Cardiac muscle cell (in vitro differentiated cells and primary cell): ENCODE measurements at regions not wholly inside any gene's neighbourhood (a gene's known extent, or its start where the extent isn't known, plus 50 kb on each side); places are given as distances from the start of the nearest gene placed in this dataset.

Source experiments
- DNase-seq, 2 donors: peaks; one replicate each; pipeline versions ENCODE4 v3.0.0 to v3.0.0-alpha.2; 2010 to 2017; ENCODE audit warnings: low read depth in 1 of 2, low spot score in 1 of 2
- H3K27ac ChIP-seq: fragments of 200-600 bp; sonication (generic); 2 replicates; pipeline ENCODE4 v1.5.1; 2016
- H3K27me3 ChIP-seq: fragments of 200-600 bp; sonication (generic); 2 replicates; pipeline ENCODE4 v1.6.0; 2016; ENCODE audit warnings: control low read depth
- H3K36me3 ChIP-seq: fragments of 200-600 bp; sonication (generic); 2 replicates; pipeline ENCODE4 v1.5.1; 2016; ENCODE audit warnings: control low read depth
- H3K4me1 ChIP-seq: fragments of 200-600 bp; sonication (generic); 2 replicates; pipeline ENCODE4 v1.8.1; 2017; ENCODE audit warnings: low read depth, mild to moderate bottlenecking, mixed run types
- H3K4me3 ChIP-seq: fragments of 200-600 bp; sonication (generic); 2 replicates; pipeline ENCODE4 v1.5.1; 2016; ENCODE audit warnings: mild to moderate bottlenecking
- H3K9me3 ChIP-seq: fragments of 200-600 bp; sonication (generic); 2 replicates; pipeline ENCODE4 v1.5.1; 2017; ENCODE audit warnings: low read depth, mild to moderate bottlenecking, control low read depth
- TF ChIP-seq, protein P1 (sequence below): IDR thresholded peaks from 2 replicates; pipeline ENCODE4 v1.5.1; 2012; ENCODE audit warnings: low read depth, mild to moderate bottlenecking, low read length

DNA sequence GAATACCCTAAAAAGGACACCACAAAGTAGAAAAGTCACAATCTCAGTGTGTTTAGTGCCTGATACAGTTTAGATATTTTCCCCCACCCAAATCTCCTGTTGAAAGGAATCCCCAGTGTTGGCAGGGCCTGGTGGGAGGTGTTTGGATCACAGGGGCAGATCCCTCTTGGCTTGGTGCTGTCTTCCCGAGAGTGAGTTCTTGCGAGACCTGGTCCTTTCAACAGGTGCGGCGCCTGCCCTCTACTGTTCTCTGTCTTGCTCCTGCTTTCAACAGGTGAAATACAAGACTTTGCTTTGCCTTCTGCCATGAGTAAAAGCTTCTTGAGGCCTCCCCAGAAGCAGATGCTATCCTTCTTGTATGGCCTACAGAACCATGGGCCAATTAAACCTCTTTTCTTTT is 534.3 kb upstream of the NRSN1 start:
- Histone ChIP-seq H3K9me3 (no peaks in the 10 kb centered on the region), H3K4me3 (no peak overlapping the region), H3K27ac (no peak overlapping the region), H3K36me3 (no peaks in the 10 kb centered on the region), H3K27me3 (no peaks in the 10 kb centered on the region), H3K4me1 (no peaks in the 10 kb centered on the region)
- TF ChIP-seq, protein P1, sequence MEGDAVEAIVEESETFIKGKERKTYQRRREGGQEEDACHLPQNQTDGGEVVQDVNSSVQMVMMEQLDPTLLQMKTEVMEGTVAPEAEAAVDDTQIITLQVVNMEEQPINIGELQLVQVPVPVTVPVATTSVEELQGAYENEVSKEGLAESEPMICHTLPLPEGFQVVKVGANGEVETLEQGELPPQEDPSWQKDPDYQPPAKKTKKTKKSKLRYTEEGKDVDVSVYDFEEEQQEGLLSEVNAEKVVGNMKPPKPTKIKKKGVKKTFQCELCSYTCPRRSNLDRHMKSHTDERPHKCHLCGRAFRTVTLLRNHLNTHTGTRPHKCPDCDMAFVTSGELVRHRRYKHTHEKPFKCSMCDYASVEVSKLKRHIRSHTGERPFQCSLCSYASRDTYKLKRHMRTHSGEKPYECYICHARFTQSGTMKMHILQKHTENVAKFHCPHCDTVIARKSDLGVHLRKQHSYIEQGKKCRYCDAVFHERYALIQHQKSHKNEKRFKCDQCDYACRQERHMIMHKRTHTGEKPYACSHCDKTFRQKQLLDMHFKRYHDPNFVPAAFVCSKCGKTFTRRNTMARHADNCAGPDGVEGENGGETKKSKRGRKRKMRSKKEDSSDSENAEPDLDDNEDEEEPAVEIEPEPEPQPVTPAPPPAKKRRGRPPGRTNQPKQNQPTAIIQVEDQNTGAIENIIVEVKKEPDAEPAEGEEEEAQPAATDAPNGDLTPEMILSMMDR: no peak
- DNase-seq: no peak

DNA sequence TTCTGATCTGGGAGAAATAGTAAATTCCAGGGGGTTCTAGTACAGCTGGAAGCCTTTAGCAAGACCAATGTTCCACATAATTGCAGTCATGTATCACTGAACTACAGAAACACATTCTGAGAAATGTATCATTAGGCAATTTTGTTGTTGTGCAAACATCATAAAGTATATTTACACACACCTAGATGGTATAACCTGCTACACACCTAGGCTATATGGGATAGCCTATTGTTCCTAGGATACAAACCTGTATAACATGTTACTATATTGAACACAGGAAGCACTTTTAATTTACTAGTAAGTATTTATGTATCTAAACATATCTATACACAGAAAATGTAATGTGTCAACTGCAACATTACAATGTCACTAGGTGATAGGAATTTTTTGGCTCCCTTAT is 525.9 kb upstream of the NRSN1 start:
- no peak for DNase-seq
- H3K36me3 ChIP-seq: no peaks in the 10 kb centered on the region
- no peaks in the 10 kb centered on the region for H3K4me1 ChIP-seq
- H3K4me3 ChIP-seq: no peak overlapping the region
- peaks cover 2% of the 10 kb centered on the region for H3K9me3 ChIP-seq
- TF ChIP-seq, protein P1: no peak
- H3K27ac ChIP-seq: no peak overlapping the region
- no peaks in the 10 kb centered on the region for H3K27me3 ChIP-seq

DNA sequence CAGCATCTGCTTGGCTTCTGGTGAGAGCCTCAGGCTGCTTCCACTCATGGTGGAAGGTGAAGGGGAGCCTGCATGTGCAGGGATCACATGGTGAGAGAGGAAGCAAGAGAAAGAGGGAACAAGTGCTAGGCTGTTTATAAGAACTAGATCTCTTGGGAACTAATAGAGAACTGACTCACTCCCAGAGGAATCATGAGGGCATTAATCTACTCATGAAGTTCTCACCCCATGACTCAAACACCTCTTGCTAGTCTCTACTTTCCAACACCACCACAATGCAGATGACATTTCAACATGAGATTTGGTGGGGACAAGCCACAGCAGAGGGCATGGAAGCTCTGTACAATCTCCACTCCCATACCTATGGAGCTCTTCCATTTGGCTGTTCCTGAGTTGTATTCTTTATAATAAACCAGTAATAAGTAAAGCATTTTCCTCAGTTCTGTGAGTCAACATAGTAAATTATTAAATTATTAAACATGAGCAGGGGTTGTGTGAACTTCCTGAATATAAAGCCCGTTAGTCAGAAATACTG is 524.1 kb upstream of the NRSN1 start:
- Histone ChIP-seq H3K27me3 (no peaks in the 10 kb centered on the region), H3K4me3 (no peak overlapping the region), H3K9me3 (peaks cover 2% of the 10 kb centered on the region), H3K27ac (no peak overlapping the region), H3K36me3 (no peaks in the 10 kb centered on the region), H3K4me1 (no peaks in the 10 kb centered on the region)
- TF ChIP-seq, protein P1: no peak
- DNase-seq: no peak

DNA sequence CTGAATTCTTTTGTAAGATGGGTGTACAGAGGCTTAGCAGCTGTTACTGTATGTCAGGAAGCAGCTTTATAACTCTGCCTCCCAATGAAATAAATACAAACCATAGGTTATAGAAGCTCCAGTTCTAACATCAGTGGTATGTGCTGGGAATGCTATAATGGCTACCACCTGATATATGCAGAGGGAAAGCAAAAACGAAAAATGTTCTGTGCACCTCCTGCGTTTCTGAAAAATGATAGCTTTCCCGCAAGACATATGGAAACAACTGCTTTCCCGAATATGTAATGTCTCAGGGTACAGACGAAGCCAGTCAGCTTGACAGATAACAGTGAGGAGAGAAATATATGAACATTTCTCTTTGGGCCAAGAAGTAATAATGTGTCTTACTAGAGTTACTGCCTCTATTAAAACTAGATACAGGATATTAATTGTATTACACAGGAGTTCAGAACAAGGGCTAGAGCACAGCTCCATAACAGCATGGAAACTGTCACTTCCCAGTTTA is 517.0 kb upstream of the NRSN1 start:
- Histone ChIP-seq H3K4me1 (no peaks in the 10 kb centered on the region), H3K36me3 (no peaks in the 10 kb centered on the region), H3K27me3 (no peaks in the 10 kb centered on the region), H3K4me3 (no peak overlapping the region), H3K9me3 (peaks cover 2% of the 10 kb centered on the region), H3K27ac (no peak overlapping the region)
- no peak for DNase-seq
- TF ChIP-seq, protein P1: no peak

DNA sequence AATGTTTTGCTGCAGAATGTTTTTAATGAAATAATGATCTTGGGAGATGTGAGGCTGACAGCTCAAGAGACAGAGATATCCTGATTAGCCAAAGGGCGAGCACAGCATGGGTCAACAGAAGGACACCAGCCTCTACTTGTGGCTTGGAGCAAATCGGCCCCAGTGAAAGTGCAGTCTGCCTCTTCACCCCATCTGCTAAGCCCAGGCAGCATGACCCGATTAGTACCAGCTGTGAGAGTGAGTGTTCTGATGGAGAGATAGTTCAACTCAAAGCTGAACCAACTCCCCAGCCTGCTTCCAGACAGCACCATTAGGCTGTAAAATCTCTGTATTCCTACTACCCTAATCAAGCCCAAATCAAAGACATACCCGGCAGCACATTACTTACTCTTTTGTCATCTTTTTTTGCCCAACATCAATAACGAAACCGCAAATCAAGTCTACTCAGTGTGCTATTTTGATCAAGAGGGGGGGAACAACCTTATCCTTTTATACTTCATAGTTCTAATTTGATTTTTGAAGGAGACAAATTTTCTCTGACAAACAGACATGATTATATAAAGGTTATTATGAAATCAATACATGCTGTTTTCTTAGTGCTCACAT is 514.1 kb upstream of the NRSN1 start:
- no peak for DNase-seq
- H3K36me3 ChIP-seq: no peaks in the 10 kb centered on the region
- no peak overlapping the region for H3K4me3 ChIP-seq
- no peaks in the 10 kb centered on the region for H3K27me3 ChIP-seq
- H3K9me3 ChIP-seq: no peaks in the 10 kb centered on the region
- H3K27ac ChIP-seq: no peak overlapping the region
- no peaks in the 10 kb centered on the region for H3K4me1 ChIP-seq
- TF ChIP-seq, protein P1: no peak
